Mucosa of gallbladder (tissue), 1 donor: ENCODE measurements at regions not wholly inside any gene's neighbourhood (a gene's known extent, or its start where the extent isn't known, plus 50 kb on each side); places are given as distances from the start of the nearest gene placed in this dataset.

Source experiments
- DNase-seq: peaks from one replicate; pipeline ENCODE4 v3.0.0-alpha.2; 2020; ENCODE audit warnings: low spot score
- donor health status: DM: no; HTN: no; CAD: no.

DNA sequence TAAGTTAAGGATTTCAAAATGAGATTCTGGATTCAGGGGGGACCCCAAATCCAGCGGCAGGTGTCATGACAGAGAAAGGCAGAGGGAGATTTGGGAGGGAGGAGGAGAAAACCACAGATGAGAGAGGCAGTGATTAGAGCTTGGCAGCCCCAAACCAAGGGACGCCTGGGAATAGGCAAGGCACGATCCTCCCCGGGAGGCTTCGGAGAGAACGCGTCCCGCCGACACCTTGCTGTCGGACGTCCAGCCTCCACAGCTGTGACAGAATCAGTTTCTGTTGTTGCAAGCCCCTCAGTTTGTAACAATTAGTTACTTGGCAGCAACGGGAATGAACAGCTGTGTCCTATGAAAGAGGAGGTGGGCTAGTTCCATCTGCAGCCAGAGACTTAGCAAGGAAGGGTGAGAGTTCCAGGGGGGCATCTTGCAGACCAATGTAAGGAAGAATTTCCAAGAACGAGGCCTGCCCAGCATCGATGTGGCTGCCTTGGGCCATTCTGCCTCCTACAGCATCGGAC, 110.7 kb upstream of the SDK2 start:
- no peak for DNase-seq

DNA sequence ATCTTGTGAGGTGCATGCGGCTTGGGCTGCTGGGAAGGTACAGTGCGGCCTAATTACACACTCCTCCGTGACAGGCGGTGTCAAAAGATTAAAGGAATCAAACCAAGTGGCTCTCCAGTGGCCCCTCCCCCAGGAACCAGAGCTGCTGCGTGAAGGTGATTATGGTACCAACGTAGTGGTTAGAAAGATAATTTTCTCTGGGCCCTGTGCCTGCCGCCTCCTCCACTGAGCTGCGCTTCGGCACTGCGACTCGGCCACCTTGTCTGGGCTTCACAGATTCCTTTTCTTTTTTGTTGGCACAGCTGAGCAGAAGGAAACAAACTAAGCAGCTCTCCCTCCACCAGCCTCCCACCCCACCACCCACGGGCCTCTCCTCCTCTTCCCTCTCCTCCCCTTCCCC, 113.2 kb upstream of the SDK2 start:
- DNase-seq, result no peak

DNA sequence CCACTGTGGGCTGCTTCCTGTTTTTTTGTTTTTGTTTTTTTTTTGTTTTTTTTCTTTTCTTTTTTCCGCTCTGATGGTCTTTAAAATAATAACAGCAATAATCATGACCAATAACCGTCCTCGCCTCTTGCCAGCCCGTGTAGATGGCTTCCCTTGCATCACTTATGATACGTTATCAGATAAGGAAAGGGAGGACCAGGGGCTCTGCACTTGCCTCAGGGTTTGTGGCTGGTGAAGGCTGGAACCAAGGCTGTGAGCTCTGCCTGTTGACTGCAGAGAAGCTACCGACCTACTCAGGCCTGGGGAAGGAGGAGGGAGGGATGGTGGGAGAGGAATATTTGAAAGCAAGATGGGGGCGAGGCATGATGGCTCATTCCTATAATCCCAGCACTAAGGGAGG, 114.0 kb upstream of the SDK2 start:
- DNase-seq, result no peak

DNA sequence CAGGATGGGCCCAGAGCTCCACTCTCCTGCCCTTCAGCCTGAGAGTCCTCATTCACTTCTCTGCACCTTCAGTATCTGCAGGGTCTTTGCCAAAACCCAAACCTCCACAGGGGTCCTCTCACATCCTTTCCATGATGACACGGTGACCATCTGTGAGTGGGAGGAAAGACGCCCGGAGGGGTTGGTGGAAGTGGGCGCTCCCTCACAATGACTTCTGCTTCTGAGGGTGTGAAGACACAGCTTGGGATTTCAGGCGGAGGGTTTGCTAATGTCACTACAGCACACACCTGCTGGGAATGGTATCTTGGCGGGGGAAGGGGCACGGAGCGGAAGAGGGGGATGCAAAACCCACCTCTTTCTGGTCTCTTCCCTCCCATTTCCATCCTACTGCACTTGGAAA, 115.1 kb upstream of the SDK2 start:
- DNase-seq, result no peak

DNA sequence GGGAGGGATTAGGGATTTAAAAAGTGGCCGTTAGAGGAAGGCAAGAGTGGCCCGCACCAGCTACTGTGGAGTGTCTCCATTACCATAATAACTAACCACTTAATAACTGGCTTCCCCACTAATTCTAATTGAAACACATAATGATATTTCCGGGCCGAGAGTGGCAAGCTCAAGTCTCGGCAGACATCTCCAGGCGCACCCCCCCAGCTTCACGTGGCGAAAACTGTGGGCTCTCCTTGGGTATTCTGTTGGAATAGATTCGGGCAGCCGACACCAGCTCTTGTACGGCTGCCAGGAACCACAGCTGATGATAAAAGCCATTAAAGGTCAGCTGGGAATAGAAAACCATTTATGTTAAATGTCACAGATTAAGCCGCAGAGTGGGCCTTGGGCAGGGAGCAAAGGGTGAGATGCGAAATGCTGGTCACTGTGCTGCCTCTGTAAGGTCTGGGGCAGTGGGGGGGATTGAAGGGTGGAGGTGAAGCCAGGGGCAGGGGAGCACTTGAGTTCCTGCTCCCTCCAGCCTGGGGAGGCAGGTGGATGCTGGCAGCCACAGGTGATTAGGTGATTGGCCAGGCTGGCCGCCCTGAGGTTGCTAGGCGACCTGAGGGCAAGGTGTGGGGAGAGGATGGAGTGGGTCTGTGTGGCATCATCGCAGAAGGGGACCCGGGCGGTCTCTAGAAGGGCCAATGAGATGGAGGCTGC, 115.6 kb upstream of the SDK2 start:
- DNase-seq, result no peak

DNA sequence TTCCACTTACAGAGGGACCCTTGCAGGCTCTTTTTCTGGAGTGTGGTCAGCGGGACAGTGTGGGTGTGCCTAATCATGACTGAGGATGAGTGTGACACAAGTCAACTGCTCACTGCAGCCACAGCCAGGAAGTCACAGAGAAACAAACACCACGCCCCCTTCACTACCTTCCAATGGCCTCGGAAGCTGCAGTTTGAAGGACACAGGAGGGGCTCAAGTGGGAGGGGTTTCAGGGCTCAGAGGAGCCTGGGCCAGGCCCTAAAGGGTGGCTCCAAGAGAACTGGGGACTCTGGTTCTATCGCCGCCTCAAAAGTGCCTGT, 116.2 kb upstream of the SDK2 start:
- DNase-seq, result no peak

DNA sequence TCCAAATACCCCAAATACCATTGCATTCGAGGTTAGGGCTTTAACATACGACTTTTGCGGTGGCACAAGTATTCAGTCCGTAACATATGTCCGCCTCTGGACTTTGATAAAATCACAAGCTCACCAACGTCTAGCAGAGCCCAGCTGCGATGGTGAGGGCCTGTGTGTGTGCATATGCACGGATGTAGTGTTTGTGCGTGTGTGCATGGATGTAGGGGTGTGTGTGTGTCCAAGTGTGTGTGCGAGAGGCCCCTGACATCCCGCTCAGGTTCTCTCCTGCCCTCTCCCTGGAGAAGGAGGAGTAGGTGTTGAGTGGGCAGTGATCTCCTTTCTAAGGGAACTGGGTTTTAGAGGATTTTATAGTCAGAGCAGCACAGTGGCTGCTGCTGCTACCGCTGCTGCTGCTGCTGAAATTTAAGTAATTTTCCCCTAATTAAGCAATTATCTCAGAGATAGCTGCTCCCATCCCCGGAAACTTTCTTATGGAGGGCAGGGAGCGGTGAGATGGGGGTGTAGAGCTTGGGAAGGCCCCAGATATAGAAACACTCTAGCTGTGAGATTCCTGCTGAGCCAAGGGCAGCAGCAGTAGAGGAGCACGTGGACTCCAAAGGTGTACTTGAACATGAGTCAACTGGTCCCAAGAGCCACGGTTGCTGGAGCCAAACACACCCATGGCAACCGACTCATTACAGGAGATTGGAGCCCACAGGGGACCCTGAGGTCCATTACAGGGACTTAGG, 121.7 kb upstream of the SDK2 start:
- DNase-seq, result no peak

DNA sequence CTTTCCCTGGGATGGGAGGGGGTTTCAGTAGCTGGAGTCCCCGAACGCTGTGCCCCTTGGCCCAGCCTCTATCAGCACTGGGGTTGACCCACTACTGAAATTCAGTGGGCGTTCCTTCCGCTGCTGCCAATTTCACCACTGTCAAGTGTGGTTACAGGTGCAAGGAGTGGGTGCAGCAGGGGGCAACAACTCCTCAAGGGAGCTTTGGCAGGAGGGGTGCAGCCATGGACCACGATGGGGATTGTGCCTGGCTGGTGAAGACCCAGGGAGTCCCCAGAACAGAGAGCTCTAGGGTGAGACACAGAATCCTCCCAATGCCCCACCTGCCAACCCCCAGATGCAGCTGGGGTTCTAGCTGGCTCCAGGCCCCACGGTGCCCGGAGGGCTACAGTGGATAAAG, 123.5 kb upstream of the SDK2 start:
- no peak for DNase-seq

DNA sequence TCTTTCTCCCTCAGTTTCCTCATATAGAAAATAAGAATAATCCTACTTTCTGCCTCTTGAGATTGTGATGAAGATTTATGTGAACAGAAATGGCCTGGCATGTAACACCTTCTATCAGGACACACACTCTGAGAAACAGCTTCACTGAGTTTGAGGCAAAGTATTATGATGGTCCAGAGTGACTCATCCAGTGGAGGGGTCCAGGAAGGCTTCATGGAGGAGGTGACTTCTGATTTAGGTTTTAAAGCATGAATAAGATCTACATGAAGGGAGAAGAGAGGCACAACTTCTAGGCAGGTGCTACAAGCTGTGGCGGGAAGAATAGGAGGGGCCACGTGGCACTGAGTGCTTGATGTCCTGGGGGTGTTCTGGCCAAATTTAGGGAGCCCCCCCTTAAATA, 124.4 kb upstream of the SDK2 start:
- no peak for DNase-seq

DNA sequence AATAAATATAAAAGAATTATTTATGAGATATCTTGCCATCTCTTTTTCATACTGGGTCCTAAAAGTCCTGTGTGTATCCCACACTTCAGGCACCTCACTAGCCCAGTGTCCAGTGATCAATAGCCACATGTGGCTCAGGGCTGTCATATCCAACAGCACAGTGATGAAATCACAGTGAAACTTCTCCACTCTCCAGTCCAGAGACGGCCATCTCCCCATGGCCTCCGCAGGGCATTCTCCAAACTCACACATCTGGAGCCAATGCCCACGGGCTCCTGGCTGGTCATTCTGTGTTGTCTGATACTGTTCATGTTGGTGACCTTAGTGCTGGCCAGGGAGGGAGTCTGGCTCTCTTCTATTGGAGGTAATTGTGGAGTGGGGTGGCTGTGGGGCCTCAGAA, 125.2 kb upstream of the SDK2 start:
- no peak for DNase-seq

DNA sequence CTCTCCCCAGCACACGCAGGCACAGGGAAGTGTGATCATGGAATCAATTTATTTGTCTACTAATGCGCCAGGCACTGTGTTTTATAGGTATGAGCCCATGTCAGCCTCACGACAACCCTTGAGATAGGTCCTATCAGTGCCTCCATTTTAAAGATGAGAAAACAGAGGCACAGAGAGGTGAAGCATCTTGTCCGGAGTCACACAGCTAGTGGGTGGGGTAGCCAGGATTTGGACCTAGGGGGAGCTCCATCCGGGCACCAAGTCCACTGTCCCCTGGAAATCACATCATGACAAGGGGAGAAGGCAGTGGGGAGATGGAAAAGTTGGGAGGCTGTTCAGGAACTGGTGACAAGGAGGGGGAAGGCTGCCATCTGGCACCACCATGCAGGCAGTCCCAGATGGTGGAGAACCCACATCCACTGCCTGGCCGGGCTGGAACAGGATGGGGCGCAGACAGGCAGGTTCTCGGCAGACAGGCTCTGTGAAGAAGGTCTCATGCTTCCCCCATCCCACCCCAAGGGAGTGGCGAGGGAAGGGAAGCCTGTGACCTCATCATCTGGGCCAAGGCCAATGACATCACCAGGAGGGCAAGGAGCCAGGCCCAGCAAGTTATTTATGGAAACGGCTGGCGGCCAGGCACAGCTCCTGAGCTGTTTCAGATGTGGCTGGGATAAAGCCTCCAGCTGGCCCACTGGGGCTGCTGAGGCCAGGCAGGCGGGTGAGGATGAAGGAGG, 126.0 kb upstream of the SDK2 start:
- peak; percentile 91 for DNase-seq

DNA sequence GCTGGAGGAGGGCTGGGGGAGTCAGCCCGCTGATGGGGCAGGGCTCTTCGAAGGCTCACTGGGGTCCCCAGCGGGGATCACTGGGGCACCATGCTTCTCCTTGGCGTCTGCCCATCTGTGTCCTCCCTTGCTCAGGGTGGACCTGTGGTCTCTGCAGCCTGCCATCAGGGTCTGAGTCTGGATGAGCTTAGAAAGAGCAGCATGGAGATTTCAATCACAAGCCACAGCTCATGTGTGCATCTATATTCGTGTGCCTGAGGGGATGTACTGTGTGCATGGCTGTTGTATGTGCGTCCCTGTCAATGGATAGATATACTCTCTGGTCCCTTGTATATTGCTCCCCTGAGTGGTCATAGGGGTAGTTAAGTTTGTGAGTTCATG, 126.6 kb upstream of the SDK2 start:
- no peak for DNase-seq

DNA sequence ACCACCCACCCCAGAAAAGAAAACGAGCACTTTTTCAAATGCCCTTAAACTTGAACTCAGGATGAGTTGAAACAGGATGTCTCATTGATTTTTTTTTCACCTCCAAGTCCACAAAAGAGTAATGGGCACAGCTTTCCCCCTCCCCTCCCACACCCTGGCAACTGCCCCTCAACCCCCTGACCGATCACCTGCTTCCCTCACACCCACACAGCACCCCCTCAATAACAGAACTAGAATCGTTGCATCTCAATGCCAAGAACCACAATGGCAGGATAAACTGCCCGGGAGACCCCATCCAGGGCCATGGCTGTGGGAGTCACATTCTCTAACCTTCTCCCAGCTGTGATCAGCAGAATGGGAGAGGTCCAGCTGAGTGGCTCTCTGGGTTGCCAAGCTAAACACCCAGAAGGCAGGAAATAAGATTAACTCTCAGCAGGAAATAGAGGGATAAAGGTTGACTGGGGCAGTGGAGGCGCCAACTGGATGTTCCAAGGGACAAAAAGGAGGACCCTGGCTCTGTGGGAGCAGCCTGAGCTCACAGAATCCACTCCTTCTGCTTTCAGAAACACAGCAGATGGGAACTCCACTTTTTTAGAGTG, 128.0 kb upstream of the SDK2 start:
- no peak for DNase-seq

DNA sequence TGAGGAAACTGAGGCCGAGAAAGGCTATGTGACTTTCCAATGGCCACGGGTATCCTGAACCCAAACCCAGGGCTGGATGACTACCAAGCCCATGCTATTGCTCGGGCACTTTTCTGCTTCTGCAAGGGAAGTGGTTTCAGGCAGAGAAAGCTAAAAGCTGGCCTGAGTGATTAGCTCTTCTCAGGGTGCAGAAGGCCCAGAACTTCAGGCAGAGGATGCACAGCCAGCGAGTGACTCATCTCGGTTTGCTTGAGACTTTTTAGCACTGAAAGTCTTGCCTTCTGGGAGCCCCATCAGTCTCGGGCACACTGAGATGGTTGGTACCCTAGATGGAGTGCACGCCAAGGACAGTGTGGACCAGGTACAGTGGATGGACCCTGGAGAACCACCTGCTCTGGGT, 129.5 kb upstream of the SDK2 start:
- no peak for DNase-seq

DNA sequence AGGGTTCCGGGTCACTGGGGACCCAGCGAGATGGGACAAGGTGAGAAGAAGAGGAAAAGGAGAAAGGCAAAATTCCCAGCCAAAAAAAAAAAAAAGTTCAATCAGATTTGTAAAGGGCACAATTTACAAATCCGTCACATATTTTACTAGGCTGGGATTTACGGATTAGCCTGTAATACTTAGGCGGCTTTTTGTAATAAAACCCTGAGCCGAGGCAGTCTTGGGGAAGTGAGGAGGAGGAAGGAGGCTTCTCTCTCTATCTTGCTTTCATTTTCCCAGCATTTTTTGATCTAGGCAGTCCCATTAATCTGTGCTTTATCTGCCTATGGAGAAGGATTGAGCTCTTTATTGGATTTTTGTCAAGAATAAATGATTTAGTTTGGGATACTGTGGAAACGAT, 130.6 kb upstream of the SDK2 start:
- no peak for DNase-seq

DNA sequence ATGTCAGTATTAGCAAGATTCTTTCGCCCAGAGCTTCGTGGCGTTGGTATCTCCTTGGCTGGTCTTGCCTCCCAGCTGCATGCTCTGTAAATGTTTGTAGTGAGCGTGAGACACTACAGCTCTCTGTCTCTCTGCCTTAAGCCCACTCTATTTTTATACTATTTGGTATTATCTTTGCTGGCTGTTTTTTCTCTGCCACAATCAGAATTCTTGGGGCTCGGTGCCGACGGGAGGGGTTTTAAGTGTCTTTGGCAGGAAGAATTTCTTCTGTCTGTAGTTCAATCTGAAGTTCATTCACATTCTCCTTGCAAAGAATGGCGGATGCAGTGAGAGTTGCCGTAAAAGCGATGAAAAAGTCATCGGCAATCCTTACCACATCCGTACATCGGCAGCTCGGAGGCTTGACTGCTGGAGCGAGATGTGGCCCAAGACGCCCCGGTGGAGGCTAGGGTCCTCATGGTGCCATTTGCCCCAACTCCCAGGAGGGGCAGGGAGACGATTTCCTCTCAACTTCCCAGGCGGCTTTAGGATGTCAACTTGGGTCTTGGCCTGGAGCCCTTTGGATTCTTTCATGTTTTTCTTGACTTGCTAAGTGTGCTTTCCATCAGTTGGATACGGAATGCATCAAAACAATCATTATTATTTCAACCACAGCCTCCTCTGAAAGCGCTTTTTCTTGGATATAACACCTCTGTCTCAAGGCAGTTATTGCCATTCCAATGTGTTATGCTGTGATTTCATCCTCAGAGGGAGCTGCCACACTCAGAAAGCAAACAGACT, 132.3 kb upstream of the SDK2 start:
- DNase-seq, result no peak

DNA sequence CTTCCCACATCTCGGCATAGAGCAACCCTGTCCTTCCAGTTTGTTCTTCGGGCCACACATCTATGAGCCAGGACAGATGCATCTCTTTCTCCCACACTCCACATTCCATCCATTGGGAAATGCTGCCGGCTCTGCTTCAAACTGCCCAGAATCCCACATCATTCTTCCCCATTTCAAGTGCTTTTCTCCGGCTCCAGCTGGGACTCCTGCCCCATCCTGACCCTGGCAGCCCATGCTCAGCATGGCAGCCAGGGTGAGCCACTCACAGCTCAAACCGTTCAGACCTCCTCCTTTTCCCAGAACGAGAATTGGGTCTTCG, 132.8 kb upstream of the SDK2 start:
- DNase-seq, result no peak

DNA sequence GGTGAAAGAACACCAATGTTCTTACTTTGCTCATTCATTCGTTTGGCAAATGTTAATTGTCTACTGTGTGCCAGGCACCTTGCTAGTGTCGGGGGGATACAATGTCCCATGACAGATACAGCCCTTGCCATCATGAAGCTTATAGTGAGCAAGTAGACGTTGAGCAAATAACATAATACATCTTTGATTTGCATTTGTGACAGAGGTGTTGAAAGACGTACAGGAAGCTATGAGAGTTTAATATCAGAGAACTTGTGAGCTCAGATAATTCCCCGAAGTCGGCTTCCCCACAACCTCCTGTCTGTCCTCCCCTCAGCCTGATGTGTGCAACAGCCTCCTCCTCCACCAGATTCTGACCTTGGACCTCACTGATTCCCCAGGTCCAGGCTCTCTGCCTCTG, 138.0 kb upstream of the SDK2 start:
- no peak for DNase-seq

DNA sequence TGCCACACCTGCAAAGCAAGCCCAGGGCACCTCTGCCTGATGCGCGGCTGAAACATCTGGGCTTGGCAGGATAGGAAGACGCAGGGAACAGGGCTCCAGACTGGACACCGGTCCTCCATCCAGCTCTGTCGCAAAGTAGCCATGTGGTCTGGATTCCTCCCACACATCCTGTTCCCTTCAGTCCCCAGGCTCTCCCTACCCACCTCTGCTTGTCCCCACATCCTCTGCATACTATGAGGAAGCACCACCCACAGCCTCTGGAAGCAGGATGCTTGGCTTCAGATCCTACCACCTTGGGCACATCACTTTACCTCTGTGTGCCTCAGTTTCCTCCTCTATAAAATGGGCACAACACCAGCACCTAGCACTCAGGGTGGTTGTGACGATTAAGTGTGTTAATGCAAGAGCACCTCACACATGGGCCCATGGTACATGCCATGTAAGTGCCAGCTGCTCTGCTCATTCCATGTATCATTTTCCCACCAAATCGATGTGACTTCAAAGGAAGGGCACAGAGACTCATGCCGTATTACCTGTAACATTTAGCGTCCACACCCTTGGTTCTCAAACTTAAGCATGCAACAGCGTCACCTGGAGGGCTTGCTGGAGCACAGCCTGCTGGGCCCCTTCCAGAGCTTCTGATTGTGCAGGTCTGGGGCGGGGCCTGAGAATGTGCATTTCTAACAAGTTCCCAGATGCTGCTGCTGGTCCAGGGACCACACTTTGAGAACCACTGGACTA, 138.6 kb upstream of the SDK2 start:
- no peak for DNase-seq

DNA sequence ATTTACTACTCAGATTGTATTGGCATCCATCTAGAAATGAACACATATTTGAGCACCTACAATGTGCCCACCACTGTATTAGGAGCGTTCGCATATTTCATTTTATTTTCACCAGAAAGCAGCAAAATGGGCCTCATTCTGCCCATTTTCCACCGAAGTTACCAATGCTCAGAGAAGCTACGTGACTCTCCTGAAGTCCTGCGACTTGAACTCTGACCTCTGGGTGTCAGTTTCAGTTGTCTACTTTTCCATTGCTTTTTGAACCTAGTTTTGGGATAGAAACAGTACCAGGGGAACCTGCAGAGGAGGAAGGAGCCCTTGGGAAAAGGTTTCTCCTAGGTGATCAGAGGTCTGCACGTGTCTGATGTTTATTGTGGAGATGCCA, 139.1 kb upstream of the SDK2 start:
- DNase-seq, result no peak

DNA sequence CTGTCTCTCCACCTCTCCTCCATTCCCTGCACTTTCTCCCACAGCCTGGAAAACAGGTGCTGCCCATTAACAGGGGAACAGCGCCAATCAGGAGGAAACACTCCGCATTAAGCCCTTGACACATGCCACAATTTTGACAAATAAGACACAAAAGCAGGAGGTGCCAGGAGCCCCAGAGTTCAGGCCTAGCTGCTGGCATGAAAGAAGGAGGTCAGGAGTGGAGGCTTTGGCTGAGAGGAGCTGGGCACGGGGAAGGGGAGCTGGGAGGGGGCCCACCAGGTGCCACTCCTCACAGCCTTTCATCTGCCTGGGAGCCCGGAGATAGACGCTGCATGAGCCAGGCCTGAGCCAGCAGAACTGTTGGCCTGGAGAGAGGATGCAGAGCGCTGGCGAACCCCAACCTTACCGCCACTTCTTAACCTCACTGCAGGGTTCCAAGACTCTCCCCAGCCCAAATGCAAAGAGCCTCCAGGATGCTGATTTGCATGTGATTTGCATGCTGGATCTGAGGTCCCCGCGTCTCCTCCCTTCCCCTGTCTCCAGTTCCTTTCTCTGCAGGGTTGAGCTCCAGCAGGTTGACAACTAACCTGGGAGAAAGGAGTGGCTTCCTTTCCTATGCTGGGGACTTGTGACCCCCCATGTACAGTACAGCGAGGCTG, 139.8 kb upstream of the SDK2 start:
- DNase-seq, result no peak
